K562 (cell line): ENCODE measurements at regions not wholly inside any gene's neighbourhood (a gene's known extent, or its start where the extent isn't known, plus 50 kb on each side); places are given as distances from the start of the nearest gene placed in this dataset.

ENCODE experiments used
- ATAC-seq: fragments of 200-7000 bp; cut with Tn5 transposase; 3 replicates; pipeline ENCODE4 v1.9.1; 2020; ENCODE audit warnings: moderate library complexity
- BruUV-seq: library from RNA; stranded (reverse); fragments of 400-500 nt; replicated peaks from 2 replicates; lab custom pipeline; 2021; lab: Mats Ljungman, UMichigan
- CTCF ChIA-PET: fragments of 300-600 bp; formaldehyde crosslinking; extraction: SDS; loops from one replicate; lab custom pipeline; 2021; ENCODE audit warnings: low intra/inter-chr PET ratio; lab: Yijun Ruan, JAX
- POLR2A ChIA-PET: fragments of 300-600, 350-650 bp; sonication (Branson Sonifier 250); formaldehyde crosslinking; extraction: SDS; loops from one replicate; lab custom pipeline; 2021; ENCODE audit warnings: antibody characterized with exemption, inconsistent platforms; lab: Yijun Ruan, JAX
- DNase-seq, 4 experiments: peaks; one replicate each; pipeline versions ENCODE4 v3.0.0 to v3.0.0-alpha.2; 2011 to 2018; ENCODE audit warnings: low spot score in 3 of 4, mixed read lengths in 3 of 4; ENCODE audit errors: extremely low read depth in 1 of 4
- FAIRE-seq: peaks from 2 replicates; lab custom pipeline; 2011; peaks lifted over from hg19 to GRCh38; lab: Jason Lieb, UNC
- H2AFZ ChIP-seq: 2 replicates; pipeline ENCODE4 v1.6.0; 2011; ENCODE audit warnings: low read depth, low read length, control low read depth, inconsistent platforms
- H3K27ac ChIP-seq: fragments of 200-600 bp; 3 replicates; pipeline ENCODE4 v1.8.0; 2011; ENCODE audit warnings: low read depth, mild to moderate bottlenecking, control low read depth, inconsistent platforms, low read length, moderate library complexity, mixed read lengths; ENCODE audit errors: extremely low read depth
- H3K27me3 ChIP-seq, 2 experiments: fragments of 300-600 bp in 1 of 2; 2 replicates in 1 of 2; 3 replicates in 1 of 2; pipeline versions ENCODE4 v1.6.0 to v1.8.0; 2011; ENCODE audit warnings: inconsistent platforms in 2 of 2, low read length in 2 of 2, mild to moderate bottlenecking in 1 of 2, mixed read lengths in 1 of 2, moderate library complexity in 1 of 2; ENCODE audit not compliant: control insufficient read depth in 2 of 2, insufficient read depth in 2 of 2
- H3K36me3 ChIP-seq: fragments of 300-600 bp; 3 replicates; pipeline ENCODE4 v1.8.0; 2011; ENCODE audit warnings: mild to moderate bottlenecking, low read length, inconsistent platforms; ENCODE audit not compliant: control insufficient read depth, insufficient read depth
- H3K4me1 ChIP-seq, 2 experiments: fragments of 200-600 bp in 1 of 2; replicated peaks in 1 of 2; 2 replicates in 1 of 2; 3 replicates in 1 of 2; pipeline versions ENCODE4 v1.5.1 to v1.8.0; 2011; ENCODE audit warnings: inconsistent platforms in 2 of 2, low read length in 2 of 2, mild to moderate bottlenecking in 1 of 2, mixed read lengths in 1 of 2, moderate library complexity in 1 of 2; ENCODE audit not compliant: control insufficient read depth in 2 of 2, insufficient read depth in 2 of 2
- H3K4me2 ChIP-seq: 2 replicates; pipeline ENCODE4 v1.6.1; 2011; ENCODE audit warnings: low read length, control low read depth, inconsistent platforms, mixed read lengths; ENCODE audit not compliant: insufficient read depth
- H3K4me3 ChIP-seq: fragments of 200-600 bp; sonication (generic), shearing (Covaris generic); 2 replicates; pipeline ENCODE4 v1.5.1; 2016; ENCODE audit warnings: control low read depth, inconsistent platforms
- H3K79me2 ChIP-seq: fragments of 200-600 bp; 3 replicates; pipeline ENCODE4 v1.8.0; 2011; ENCODE audit warnings: low read length, inconsistent platforms; ENCODE audit not compliant: control insufficient read depth, insufficient read depth
- H3K9ac ChIP-seq, 2 experiments: 2 replicates each; pipeline versions ENCODE4 v1.6.0 to v1.6.1; 2011; ENCODE audit warnings: low read depth in 2 of 2, low read length in 2 of 2, control low read depth in 1 of 2, inconsistent platforms in 1 of 2, mild to moderate bottlenecking in 1 of 2, mixed read lengths in 1 of 2; ENCODE audit not compliant: insufficient read depth in 1 of 2
- H3K9me1 ChIP-seq: one replicate; pipeline ENCODE4 v1.6.0; 2011; ENCODE audit warnings: inconsistent platforms, mild to moderate bottlenecking, low read length, moderate library complexity; ENCODE audit not compliant: control insufficient read depth, insufficient read depth
- H3K9me3 ChIP-seq: replicated peaks from 2 replicates; pipeline ENCODE4 v1.5.1; 2011; ENCODE audit warnings: low read depth, low read length, inconsistent platforms; ENCODE audit not compliant: control insufficient read depth, insufficient read depth
- H4K20me1 ChIP-seq: replicated peaks from 2 replicates; pipeline ENCODE4 v1.6.1; 2011; ENCODE audit warnings: low read length, inconsistent platforms, mixed read lengths; ENCODE audit not compliant: control insufficient read depth, insufficient read depth
- EZH2 ChIP-seq: IDR thresholded peaks from 2 replicates; pipeline ENCODE4 v1.6.1; 2012; ENCODE audit warnings: low read depth, mild to moderate bottlenecking, inconsistent platforms, low read length, borderline replicate concordance
- FOXK1 ChIP-seq: sonication (generic); formaldehyde crosslinking; IDR thresholded peaks from 2 replicates; pipeline ENCODE4 v1.8.0; 2022; ENCODE audit warnings: missing genetic modification reagents, mild to moderate bottlenecking, borderline replicate concordance
- GABPB1 ChIP-seq: sonication (generic); formaldehyde crosslinking; IDR thresholded peaks from 2 replicates; pipeline ENCODE4 v1.8.0; 2022; ENCODE audit warnings: mild to moderate bottlenecking, missing genetic modification reagents
- HMG20B ChIP-seq: fragments of 250-450 bp; sonication (Bioruptor Pico); IDR thresholded peaks from 2 replicates; pipeline ENCODE4 v1.5.0; 2021; ENCODE audit warnings: mild to moderate bottlenecking
- KAT2B ChIP-seq: IDR thresholded peaks from one replicate; pipeline ENCODE4 v1.6.1; 2012; ENCODE audit warnings: low read depth, mild to moderate bottlenecking, control low read depth, inconsistent platforms, low read length, moderate library complexity
- LARP7 ChIP-seq: fragments of 450-650 bp; IDR thresholded peaks from 2 replicates; pipeline ENCODE4 v1.6.1; 2016
- PCBP2 ChIP-seq: fragments of 200-400 bp; formaldehyde crosslinking; IDR thresholded peaks from 2 replicates; pipeline ENCODE4 v1.6.1; 2018; ENCODE audit warnings: low read length, low read depth, mild to moderate bottlenecking, moderate library complexity; ENCODE audit not compliant: poor library complexity, severe bottlenecking
- PTRF ChIP-seq: fragments of 450-650 bp; IDR thresholded peaks from 2 replicates; pipeline ENCODE4 v1.6.1; 2016; ENCODE audit warnings: mild to moderate bottlenecking, missing genetic modification characterization, missing compliant biosample characterization
- USF2 ChIP-seq: sonication (generic); formaldehyde crosslinking; IDR thresholded peaks from 2 replicates; pipeline ENCODE4 v1.5.0; 2020; ENCODE audit warnings: missing genetic modification reagents
- ZBTB2 ChIP-seq: fragments of 450-650 bp; IDR thresholded peaks from 2 replicates; pipeline ENCODE4 v1.6.1; 2016; ENCODE audit warnings: antibody characterized with exemption
- ZFP36 ChIP-seq: fragments of 150-350 bp; IDR thresholded peaks from 2 replicates; pipeline ENCODE4 v1.6.1; 2018; ENCODE audit warnings: low read length, low read depth; ENCODE audit not compliant: partially characterized antibody
- ZFX ChIP-seq: sonication (generic); formaldehyde crosslinking; IDR thresholded peaks from 2 replicates; pipeline ENCODE4 v1.8.0; 2022; ENCODE audit warnings: mild to moderate bottlenecking, missing genetic modification reagents, moderate library complexity
- ZNF347 ChIP-seq: fragments of 450-650 bp; formaldehyde crosslinking; IDR thresholded peaks from 2 replicates; pipeline ENCODE4 v1.4.0; 2020; ENCODE audit warnings: low read depth, mild to moderate bottlenecking, moderate library complexity
- ZNF384 ChIP-seq: IDR thresholded peaks from 2 replicates; pipeline ENCODE4 v1.6.1; 2012; ENCODE audit warnings: low read depth, low read length, improper control_type of control experiment
- ZNF764 ChIP-seq: fragments of 250-450 bp; sonication (Bioruptor Pico); IDR thresholded peaks from 2 replicates; pipeline ENCODE4 v1.4.0; 2020; ENCODE audit warnings: low read depth, mild to moderate bottlenecking, moderate library complexity
- WGBS: fragments of 100-300 bp; shearing (Covaris generic); methylation state at CpG from one replicate; pipeline ENCODE4 v1.1.6; 2016; ENCODE audit warnings: low coverage, mixed read lengths; ENCODE audit not compliant: insufficient coverage; ENCODE audit errors: missing lambda C conversion rate; 5-methylcytosine and 5-hydroxymethylcytosine counted together
- in situ Hi-C: fragments of 300-500 bp; cut with MboI; formaldehyde crosslinking; loops from 4 replicates; pipeline ENCODE4 v1.15.0; 2018; ENCODE audit warnings: inconsistent platforms, mixed read lengths
- intact Hi-C: fragments of 100-400 bp; cut with micrococcal nuclease; formaldehyde crosslinking; loops from 2 replicates; pipeline ENCODE4 v1.14.2; 2022

- no TSS peak for BruUV-seq
- Histone ChIP-seq H3K9ac (no peak overlapping the region), H4K20me1 (no peaks in the 10 kb centered on the region), H3K27me3 (no peaks in the 10 kb centered on the region), H3K9me3 (no peaks in the 10 kb centered on the region), H3K4me2 (no peak overlapping the region), H3K36me3 (no peaks in the 10 kb centered on the region), H3K27ac (no peak overlapping the region), H3K79me2 (no peaks in the 10 kb centered on the region), H2AFZ (no peak overlapping the region), H3K4me3 (no peak overlapping the region), H3K9me1 (no peaks in the 10 kb centered on the region), H3K4me1 (no peaks in the 10 kb centered on the region)
- 6% methylated on average over 2 of the region's 2 CpGs for WGBS
- ATAC-seq = no peak
- intact Hi-C loops (no loop called here), in situ Hi-C loops (no loop called here)
- no peak for DNase-seq
- ChIA-PET POLR2A (no interaction called here), CTCF (no interaction called here)
- no peak for TF ChIP-seq PCBP2
- TF ChIP-seq ZNF764 = no peak
- no peak for TF ChIP-seq ZFX (CRISPR knock-in tag)
- TF ChIP-seq PTRF (tag) = no peak
- TF ChIP-seq KAT2B = no peak
- TF ChIP-seq EZH2 = no peak
- no peak for TF ChIP-seq ZNF347 (CRISPR knock-in tag)
- TF ChIP-seq LARP7 = no peak
- no peak for TF ChIP-seq ZNF384
- TF ChIP-seq ZFP36 = no peak
- TF ChIP-seq HMG20B (CRISPR knock-in tag) = no peak
- TF ChIP-seq USF2 (CRISPR knock-in tag) = no peak
- no peak for TF ChIP-seq GABPB1
- no peak for TF ChIP-seq ZBTB2
- no peak for TF ChIP-seq FOXK1
- no peak for FAIRE-seq
These were observed 64.4 kb upstream of the CDH8 start for GRCh38 chr16:62100651-62101050.
